Right lobe of liver (tissue), 4 donors: ENCODE measurements at regions not wholly inside any gene's neighbourhood (a gene's known extent, or its start where the extent isn't known, plus 50 kb on each side); places are given as distances from the start of the nearest gene placed in this dataset.

Source experiments
- CTCF ChIP-seq, 4 donors: fragments of 200-600 bp in 3 of 4; fragments of 450-650 bp in 1 of 4; IDR thresholded peaks; one replicate each; pipeline versions ENCODE4 v1.5.1 to v1.8.0; 2016 to 2022; ENCODE audit warnings: antibody characterized with exemption in 4 of 4, mild to moderate bottlenecking in 2 of 4
- POLR2A ChIP-seq: fragments of 450-650 bp; IDR thresholded peaks from one replicate; pipeline ENCODE4 v1.6.1; 2017; ENCODE audit warnings: antibody characterized with exemption, mild to moderate bottlenecking
- donor health status: DM: no; HTN: no; CAD: no.
- donor health status: DM: no; HTN: no; CAD: no.
- donor health status: DM: no; HTN: yes; CAD: no.

GRCh38 chr16:9270424-9270823, 179.0 kb downstream of the HAPSTR1 start:
- TF ChIP-seq CTCF (IDR thresholded peaks at IDR 0.05) (peak in 2 of 4 donors; percentile 6 to 21), POLR2A (no peak)
